GM23248 (cell line): ENCODE measurements at regions not wholly inside any gene's neighbourhood (a gene's known extent, or its start where the extent isn't known, plus 50 kb on each side); places are given as distances from the start of the nearest gene placed in this dataset.

Source experiments
- EZH2 ChIP-seq: fragments of 200-600 bp; sonication (generic); IDR thresholded peaks from 2 replicates; pipeline ENCODE4 v1.6.1; 2018; ENCODE audit warnings: antibody characterized with exemption, mild to moderate bottlenecking; ENCODE audit not compliant: insufficient read depth, poor library complexity, severe bottlenecking
- EZH2phosphoT487 ChIP-seq: fragments of 200-600 bp; sonication (generic); IDR thresholded peaks from 2 replicates; pipeline ENCODE4 v1.6.1; 2018; ENCODE audit warnings: antibody characterized with exemption, moderate library complexity, mild to moderate bottlenecking, low read depth; ENCODE audit not compliant: insufficient read depth

DNA sequence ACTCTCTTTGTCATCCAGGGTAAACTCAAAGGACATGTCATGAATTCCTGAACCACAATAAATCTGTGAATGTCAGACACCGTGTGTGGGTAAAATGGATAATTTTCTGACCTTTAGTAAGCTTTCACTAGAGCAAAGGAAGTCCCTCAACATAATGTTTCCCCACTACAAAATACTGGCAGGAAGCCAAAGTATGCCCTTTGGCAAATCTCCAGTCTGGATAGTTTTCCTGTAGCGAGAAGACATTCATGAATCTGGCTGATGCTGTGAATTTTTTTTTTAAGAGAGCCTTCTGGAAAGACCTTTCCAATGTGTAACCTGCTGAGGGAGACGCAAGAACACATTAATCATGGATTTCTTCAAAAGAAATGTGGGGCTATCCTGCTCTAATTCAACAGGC lies 389.6 kb upstream of the DDHD1 start:
- no peak for TF ChIP-seq EZH2
- no peak for TF ChIP-seq EZH2phosphoT487
